IPS-20b (cell line): ENCODE measurements at regions not wholly inside any gene's neighbourhood (a gene's known extent, or its start where the extent isn't known, plus 50 kb on each side); places are given as distances from the start of the nearest gene placed in this dataset.

Experiments used
- H3K27ac ChIP-seq: one replicate; pipeline ENCODE4 v1.5.1; 2013; ENCODE audit warnings: low read length
- H3K27me3 ChIP-seq: 2 replicates; pipeline ENCODE4 v1.6.1; 2013; ENCODE audit warnings: mild to moderate bottlenecking, low read length, inconsistent platforms; ENCODE audit not compliant: insufficient read depth
- H3K36me3 ChIP-seq: 2 replicates; pipeline ENCODE4 v1.6.1; 2013; ENCODE audit warnings: low read depth, mild to moderate bottlenecking, inconsistent platforms, low read length, moderate library complexity; ENCODE audit not compliant: insufficient read depth
- H3K4me1 ChIP-seq: 2 replicates; pipeline ENCODE4 v1.6.1; 2013; ENCODE audit warnings: mild to moderate bottlenecking, control low read depth, inconsistent platforms, low read length, moderate library complexity; ENCODE audit not compliant: insufficient read depth
- H3K4me3 ChIP-seq: 2 replicates; pipeline ENCODE4 v1.5.1; 2013; ENCODE audit warnings: mild to moderate bottlenecking, low read length, inconsistent platforms
- H3K9ac ChIP-seq: 2 replicates; pipeline ENCODE4 v1.6.1; 2013; ENCODE audit warnings: low read depth, mild to moderate bottlenecking, inconsistent platforms, low read length, moderate library complexity
- H3K9me3 ChIP-seq: 2 replicates; pipeline ENCODE4 v1.6.1; 2013; ENCODE audit warnings: mild to moderate bottlenecking, low read depth, low read length, inconsistent platforms; ENCODE audit not compliant: insufficient read depth

DNA sequence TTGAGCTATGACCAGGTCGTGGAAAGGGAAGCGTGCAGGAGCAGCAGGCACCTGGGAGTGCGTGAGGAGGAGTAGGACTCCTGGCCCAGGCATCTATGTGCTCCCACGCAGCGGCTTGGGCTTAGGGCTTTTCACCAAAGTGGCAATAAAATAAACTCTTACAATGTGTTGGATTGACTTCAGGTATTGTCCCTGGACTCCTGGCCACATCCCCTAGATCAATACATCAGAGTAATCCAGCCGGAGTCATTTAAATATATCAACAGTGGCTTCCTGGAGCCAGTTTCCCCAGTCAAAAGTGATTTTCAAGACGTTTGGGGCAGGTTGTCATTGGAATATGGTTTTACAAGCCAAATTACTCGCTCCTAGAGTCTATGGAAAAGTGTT, 344.4 kb downstream of the WDR11 start:
- Histone ChIP-seq H3K4me1 (no peaks in the 10 kb centered on the region), H3K4me3 (no peak overlapping the region), H3K9ac (no peak overlapping the region), H3K27ac (no peak overlapping the region), H3K27me3 (no peaks in the 10 kb centered on the region), H3K9me3 (no peaks in the 10 kb centered on the region), H3K36me3 (no peaks in the 10 kb centered on the region)

DNA sequence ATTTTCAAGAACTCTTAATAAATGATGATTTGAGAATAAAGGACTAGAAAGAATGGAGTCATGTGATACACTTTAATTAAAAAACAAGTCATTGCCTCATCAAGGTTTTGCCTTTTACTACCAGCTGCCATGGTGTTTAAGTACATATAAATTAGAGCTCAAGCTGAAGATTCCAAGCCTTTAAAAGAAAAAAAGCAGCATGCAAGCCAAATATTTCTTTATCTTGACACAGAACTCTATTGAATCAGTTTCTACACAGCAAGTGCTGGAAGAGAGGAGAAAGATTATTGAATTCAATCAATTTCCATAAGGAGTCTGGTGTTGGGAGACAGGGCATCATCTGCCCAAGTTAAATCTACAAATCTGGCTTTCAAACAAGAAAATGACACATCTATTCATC, 347.9 kb downstream of the WDR11 start:
- no peaks in the 10 kb centered on the region for H3K36me3 ChIP-seq
- H3K27me3 ChIP-seq, result no peaks in the 10 kb centered on the region
- H3K27ac ChIP-seq, result no peak overlapping the region
- no peaks in the 10 kb centered on the region for H3K4me1 ChIP-seq
- H3K9me3 ChIP-seq, result no peaks in the 10 kb centered on the region
- no peak overlapping the region for H3K4me3 ChIP-seq
- H3K9ac ChIP-seq, result no peak overlapping the region

DNA sequence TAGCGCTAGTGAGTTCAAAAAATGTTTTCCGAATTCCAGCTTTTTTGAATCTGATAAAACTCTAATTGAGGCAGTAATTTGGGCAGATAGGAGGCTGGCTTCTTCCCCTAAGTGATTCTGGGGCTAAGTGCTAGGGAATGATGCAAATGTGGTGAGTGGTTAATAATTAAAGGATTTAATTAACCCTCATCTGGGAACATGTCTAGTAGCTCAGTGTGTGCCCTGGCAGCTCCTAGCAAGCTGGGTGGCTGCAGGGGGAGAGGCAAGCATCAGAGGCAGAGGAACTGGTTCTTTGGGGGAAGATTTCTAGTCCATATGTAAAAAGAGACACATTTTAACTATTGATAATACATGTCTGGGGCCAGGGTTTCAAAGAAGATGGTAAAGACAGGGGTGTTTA, 354.5 kb downstream of the WDR11 start:
- Histone ChIP-seq H3K9ac (no peak overlapping the region), H3K9me3 (no peaks in the 10 kb centered on the region), H3K4me1 (no peaks in the 10 kb centered on the region), H3K36me3 (no peaks in the 10 kb centered on the region), H3K27ac (no peak overlapping the region), H3K4me3 (no peak overlapping the region), H3K27me3 (no peaks in the 10 kb centered on the region)

DNA sequence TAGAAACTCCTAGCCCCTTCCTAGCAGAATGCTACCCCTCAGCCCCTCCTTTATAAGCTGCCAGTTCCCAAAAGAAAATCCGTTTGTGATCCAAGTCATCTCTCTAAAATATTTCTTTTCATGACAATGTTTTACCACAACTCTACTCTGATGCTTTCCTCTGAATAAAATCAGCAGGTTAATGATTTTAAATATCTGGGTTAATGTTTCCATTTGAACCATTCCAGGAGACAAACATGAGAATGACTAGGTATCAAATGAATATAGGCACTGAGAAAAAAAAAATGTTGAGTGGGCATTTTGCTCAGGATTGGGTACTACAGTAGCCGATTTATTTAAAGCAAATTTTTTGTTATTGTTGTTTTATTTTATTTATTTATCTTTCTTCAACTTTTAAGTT, 360.3 kb downstream of the WDR11 start:
- no peak overlapping the region for H3K27ac ChIP-seq
- H3K4me3 ChIP-seq, result no peak overlapping the region
- no peaks in the 10 kb centered on the region for H3K27me3 ChIP-seq
- no peaks in the 10 kb centered on the region for H3K4me1 ChIP-seq
- no peaks in the 10 kb centered on the region for H3K36me3 ChIP-seq
- no peak overlapping the region for H3K9ac ChIP-seq
- H3K9me3 ChIP-seq, result no peaks in the 10 kb centered on the region

DNA sequence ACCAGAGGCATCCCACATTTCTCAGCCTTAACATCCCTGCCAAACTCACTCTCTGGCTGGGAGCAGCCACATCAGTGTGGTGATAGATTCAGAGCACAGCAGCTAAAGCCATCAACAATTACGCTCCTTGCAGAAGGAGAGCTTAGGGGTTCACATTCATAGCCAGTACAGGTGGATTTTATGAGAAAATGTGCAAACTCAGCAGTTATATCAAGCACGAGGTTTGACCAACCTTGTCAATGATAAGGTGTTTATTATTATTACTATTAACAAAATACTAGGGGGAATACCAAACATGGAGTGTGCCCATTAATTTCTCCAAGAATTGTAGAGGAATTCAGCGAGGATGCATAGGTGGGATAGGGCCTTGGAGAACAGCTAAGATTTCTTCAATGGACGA, 362.3 kb downstream of the WDR11 start:
- Histone ChIP-seq H3K36me3 (no peaks in the 10 kb centered on the region), H3K4me3 (no peak overlapping the region), H3K9me3 (no peaks in the 10 kb centered on the region)

DNA sequence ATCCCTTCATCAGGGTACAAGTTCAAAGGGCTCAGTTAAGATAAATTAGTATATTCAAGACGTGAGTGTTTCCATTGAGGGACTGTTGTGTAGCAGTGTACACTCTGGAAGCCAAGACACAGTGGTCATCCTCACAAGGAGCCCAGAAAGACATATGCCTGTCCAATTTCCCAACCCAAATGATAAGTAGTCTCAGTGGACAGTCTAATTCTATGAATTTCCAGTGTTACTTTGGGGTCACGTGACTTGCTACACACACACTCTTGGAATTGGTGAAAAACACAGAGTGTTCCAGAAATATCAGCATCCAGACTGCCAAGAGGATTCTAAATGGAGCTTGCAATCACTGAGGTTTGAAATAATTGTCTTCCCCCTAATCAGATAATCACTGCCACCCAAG, 365.1 kb downstream of the WDR11 start:
- Histone ChIP-seq H3K27me3 (no peaks in the 10 kb centered on the region), H3K27ac (no peak overlapping the region), H3K4me3 (no peak overlapping the region), H3K36me3 (no peaks in the 10 kb centered on the region), H3K9ac (no peak overlapping the region), H3K9me3 (no peaks in the 10 kb centered on the region), H3K4me1 (no peaks in the 10 kb centered on the region)

More for the DNA sequence above, 362.3 kb downstream of the WDR11 start:
- no peaks in the 10 kb centered on the region for H3K4me1 ChIP-seq
- H3K27ac ChIP-seq, result no peak overlapping the region
- no peaks in the 10 kb centered on the region for H3K27me3 ChIP-seq
- no peak overlapping the region for H3K9ac ChIP-seq

DNA sequence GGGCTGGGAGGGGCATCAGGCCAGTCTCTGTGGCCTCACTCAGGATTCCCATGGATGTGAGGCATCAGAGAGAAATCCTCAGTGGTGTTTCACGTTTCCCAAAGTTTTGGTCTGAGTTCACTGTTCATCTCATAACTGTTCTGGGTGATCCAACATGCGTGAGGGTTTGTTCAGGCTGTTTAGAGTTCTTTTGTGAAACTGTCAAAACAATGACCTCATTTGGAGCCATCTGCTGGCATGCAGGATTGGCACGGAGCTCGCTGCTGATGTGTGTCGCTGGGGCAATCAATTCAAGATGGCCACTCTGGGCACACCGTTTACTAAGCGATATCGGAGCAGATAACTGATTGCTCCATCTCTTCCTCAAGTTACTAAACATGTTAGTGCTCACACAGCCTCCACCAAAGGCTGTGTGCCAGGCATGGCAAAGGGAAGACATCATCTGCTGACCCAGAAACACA, 365.6 kb downstream of the WDR11 start:
- H3K4me1 ChIP-seq, result peaks cover 1% of the 10 kb centered on the region; the same call in 1 of the 2 replicates
- H3K27me3 ChIP-seq, result no peaks in the 10 kb centered on the region
- H3K9ac ChIP-seq, result no peak overlapping the region
- no peak overlapping the region for H3K27ac ChIP-seq
- no peak overlapping the region for H3K4me3 ChIP-seq
- no peaks in the 10 kb centered on the region for H3K36me3 ChIP-seq
- no peaks in the 10 kb centered on the region for H3K9me3 ChIP-seq

DNA sequence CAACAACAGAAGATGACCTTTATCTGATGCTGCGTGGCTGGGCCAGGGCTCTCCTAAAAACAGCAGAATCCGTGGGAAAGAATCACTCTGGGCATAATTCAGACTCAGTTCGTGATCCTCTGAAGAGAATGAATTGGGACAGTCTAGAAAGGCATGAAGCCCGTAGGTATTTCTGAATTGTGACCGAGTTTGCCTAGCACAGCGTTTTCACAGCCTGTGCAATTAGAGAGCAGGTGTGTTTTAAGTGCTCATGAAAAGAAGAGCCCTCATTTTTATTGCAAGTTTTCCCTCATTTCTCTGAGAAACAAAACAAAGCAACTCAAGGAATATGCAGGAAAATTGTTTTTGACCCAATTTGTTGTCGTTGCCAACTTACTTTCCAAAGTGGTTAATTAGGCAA, 366.2 kb downstream of the WDR11 start:
- no peak overlapping the region for H3K4me3 ChIP-seq
- no peaks in the 10 kb centered on the region for H3K9me3 ChIP-seq
- no peaks in the 10 kb centered on the region for H3K27me3 ChIP-seq
- H3K4me1 ChIP-seq, result peaks cover 2% of the 10 kb centered on the region; the same call in 1 of the 2 replicates
- no peaks in the 10 kb centered on the region for H3K36me3 ChIP-seq
- H3K27ac ChIP-seq, result no peak overlapping the region
- no peak overlapping the region for H3K9ac ChIP-seq

DNA sequence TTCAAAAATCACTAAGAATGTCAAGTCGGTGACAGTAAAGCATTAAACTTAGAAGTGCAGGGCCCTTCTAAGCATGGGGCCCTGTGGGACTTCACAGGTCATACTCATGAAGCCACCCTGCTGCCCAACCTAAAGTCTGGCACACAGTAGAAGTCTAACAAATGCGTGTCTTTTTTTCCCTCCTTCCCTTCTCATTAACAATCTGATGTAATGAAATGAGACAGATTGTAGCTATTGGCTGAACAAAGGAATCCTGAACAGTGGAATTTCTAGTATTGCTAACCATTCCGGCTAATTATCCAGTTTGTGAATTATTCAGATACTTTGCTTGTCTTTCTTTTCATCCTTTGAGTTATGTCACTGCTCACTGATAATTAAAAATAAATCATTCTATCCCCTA, 369.9 kb downstream of the WDR11 start:
- H3K27me3 ChIP-seq, result no peaks in the 10 kb centered on the region
- H3K9ac ChIP-seq, result no peak overlapping the region
- H3K36me3 ChIP-seq, result no peaks in the 10 kb centered on the region
- no peak overlapping the region for H3K4me3 ChIP-seq
- H3K4me1 ChIP-seq, result peaks cover 2% of the 10 kb centered on the region; the same call in 1 of the 2 replicates
- H3K9me3 ChIP-seq, result no peaks in the 10 kb centered on the region
- no peak overlapping the region for H3K27ac ChIP-seq

DNA sequence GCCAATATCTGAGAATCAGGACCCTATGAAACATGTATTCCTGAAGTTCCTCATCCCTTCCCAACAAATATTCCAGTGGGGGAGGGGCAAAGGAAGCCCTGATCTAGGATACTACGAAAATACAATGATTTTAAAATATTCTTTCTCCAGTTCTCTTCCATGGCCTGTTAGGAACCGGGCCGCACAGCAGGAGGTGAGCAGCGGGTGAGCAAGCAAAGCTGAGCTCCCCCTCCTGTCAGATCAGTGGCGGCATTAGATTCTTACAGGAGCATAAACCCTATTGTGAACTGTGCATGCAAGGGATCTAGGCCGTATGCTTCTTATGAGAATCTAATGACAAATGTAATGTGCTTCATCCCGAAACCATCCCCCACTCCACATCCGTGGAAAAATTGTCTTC, 370.8 kb downstream of the WDR11 start:
- Histone ChIP-seq H3K4me1 (peaks cover 2% of the 10 kb centered on the region; the same call in 1 of the 2 replicates), H3K27ac (no peak overlapping the region)

DNA sequence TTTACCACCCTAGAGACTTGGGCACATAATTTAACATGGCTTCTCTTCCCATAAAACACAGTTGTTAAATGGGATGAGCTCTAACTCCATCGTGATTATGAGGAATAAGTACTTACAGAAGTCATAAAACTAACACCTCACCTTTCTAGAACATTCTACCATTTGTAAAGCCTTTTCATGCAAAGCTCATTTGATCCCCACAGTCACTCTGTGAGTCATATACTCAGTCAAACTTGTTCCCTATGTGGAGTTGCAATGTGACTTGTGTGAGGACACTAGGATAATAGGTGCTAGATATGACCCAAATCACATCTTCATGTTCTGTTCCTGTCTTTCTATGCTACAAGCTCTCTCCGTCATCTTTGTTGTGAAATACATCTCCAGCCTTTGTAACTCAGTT, 371.7 kb downstream of the WDR11 start:
- Histone ChIP-seq H3K9ac (no peak overlapping the region), H3K27ac (no peak overlapping the region), H3K4me3 (no peak overlapping the region), H3K4me1 (peaks cover 2% of the 10 kb centered on the region; the same call in 1 of the 2 replicates), H3K27me3 (no peaks in the 10 kb centered on the region), H3K9me3 (no peaks in the 10 kb centered on the region), H3K36me3 (no peaks in the 10 kb centered on the region)

More for the DNA sequence above, 370.8 kb downstream of the WDR11 start:
- Histone ChIP-seq H3K36me3 (no peaks in the 10 kb centered on the region), H3K9me3 (no peaks in the 10 kb centered on the region), H3K4me3 (no peak overlapping the region), H3K9ac (no peak overlapping the region), H3K27me3 (no peaks in the 10 kb centered on the region)

DNA sequence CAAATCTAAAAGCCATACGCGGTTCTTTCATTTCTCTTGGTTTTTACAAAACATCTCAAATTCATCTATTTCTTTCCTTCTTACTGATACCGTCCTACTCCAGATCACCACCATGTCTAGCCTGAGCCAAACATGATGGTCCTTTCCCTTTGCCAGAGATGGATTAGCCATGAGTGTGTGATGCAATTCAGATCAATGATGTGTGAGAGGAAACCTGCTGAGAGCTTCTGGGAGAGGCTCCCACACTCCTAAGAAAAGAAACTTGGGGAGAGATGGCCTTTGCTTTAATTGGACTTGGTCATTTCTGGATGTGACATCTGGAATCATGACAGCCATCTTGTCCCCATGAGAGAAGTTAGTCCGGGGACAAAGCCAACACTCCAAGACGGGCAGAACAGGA, 367.2 kb downstream of the FGFR2 start:
- no peaks in the 10 kb centered on the region for H3K27me3 ChIP-seq
- no peaks in the 10 kb centered on the region for H3K9me3 ChIP-seq
- no peaks in the 10 kb centered on the region for H3K36me3 ChIP-seq
- no peak overlapping the region for H3K4me3 ChIP-seq
- H3K9ac ChIP-seq, result no peak overlapping the region
- no peaks in the 10 kb centered on the region for H3K4me1 ChIP-seq
- no peak overlapping the region for H3K27ac ChIP-seq

DNA sequence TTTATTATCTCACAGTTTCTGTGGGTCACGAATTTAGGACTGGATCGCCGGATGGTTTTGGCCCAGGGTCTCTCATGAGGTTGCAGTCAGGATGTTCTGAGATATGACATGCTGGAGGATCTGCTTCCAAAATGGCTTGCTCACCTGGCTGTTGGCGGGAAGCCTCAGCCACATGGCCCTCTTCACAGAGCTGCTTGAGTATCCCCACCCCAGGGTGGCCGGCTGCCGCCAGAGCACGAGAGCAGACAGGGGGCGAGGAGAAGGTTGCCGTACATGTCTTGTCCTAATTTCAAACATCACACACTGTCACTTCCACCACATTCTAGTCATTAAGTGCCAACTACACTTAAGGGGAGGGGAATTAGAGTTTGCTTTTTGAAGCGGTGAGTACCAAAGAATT, 365.8 kb downstream of the FGFR2 start:
- H3K27ac ChIP-seq, result no peak overlapping the region

More for the DNA sequence above, 365.8 kb downstream of the FGFR2 start:
- peaks cover 2% of the 10 kb centered on the region; the same call in 1 of the 2 replicates for H3K9me3 ChIP-seq
- H3K4me3 ChIP-seq, result no peak overlapping the region
- H3K4me1 ChIP-seq, result no peaks in the 10 kb centered on the region
- H3K36me3 ChIP-seq, result no peaks in the 10 kb centered on the region
- no peaks in the 10 kb centered on the region for H3K27me3 ChIP-seq
- no peak overlapping the region for H3K9ac ChIP-seq
